ENCODE measurements at regions not wholly inside any gene's neighbourhood (a gene's known extent, or its start where the extent isn't known, plus 50 kb on each side); places are given as distances from the start of the nearest gene placed in this dataset.

DNA sequence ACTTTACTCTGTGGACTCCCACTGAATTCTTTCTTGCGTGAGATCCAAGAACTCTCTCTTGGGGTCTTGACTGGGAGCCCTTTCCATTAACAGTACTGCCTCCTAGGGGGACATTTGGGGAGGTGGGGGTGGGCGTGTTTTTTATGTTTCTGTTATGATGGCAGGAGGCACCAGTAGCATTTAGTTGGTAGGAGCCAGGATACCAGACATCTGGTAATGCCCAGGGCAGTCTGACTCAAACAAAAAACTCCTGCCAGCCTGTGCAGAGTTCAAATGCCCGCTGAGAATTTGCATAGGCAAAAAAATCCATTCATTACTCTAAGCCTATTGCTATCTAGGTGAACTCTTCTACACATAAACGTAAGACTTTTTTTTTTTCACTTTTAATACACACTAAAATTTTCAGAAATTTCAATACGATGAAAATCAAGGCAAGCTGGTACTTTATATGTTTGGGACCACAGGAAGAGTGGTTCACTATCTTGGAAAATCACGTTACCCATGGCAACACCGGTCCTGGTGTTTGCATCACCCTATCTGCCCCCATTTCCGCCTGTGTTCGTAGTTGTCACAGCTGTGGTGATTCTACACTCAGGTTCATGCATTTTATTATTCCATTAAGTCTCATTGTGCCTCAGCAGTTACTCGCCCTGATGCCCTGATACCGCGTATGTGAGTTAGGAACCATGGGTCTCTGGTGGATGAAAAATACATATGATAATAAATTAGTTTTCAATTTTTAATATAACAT is 121.1 kb upstream of the XYLT1 start:
- Mint-ChIP-seq H3K4me3 (no peak overlapping the region), H3K4me1 (no peaks in the 10 kb centered on the region), H3K36me3 (no peaks in the 10 kb centered on the region), H3K9me3 (peaks cover 0 to 6% (median 2%) of the 10 kb centered on the region in 3 donors), H3K27ac (peak overlapping the region in 1 of 3 donors; percentile 10), H3K27me3 (peaks cover 5% of the 10 kb centered on the region)

DNA sequence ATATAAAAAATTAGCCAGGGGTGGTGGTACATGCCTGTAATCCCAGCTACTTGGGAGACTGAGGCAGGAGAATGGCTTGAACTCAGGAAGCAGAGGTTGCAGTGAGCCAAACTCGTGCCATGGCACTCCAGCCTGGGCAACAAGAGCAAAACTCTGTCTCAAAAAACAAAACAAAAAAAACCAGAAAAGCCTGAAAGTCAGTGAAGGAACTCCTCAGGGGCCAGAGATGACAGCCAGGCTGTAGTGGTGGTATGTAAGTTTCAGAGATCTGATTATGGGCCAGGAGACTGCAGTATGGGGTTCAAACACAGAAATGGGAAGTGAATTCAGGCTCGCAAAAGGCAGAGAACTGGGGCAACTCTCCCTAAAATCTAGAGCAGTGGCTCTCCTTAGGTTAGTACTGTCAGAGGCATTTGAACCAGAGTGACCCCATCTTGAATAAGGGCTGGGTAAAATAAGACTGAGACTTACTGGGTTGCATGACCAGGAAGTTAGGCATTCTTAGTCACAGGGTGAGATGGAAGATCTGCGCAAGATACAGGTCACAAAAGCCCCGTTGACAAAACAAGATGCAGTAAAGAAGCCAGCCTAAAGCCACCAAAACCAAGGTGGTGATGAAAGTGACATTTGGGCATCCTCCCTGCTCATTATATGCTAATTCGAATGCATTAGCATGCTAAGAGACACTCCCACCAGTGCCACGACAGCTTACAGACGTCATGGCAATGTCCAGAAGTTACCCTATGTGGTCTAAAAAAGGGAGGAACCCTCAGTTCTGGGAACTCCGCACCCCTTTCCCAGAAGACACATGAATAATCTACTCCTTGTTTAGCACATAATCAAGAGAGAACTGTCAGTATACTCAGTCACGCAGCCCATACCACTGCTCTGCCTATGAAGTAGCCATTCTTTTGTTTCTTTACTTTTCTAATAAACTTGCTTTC is 120.2 kb upstream of the XYLT1 start:
- H3K4me3 Mint-ChIP-seq, result no peak overlapping the region
- H3K27ac Mint-ChIP-seq, result peak overlapping the region in 1 of 3 donors; percentile 10
- peaks cover 5% of the 10 kb centered on the region for H3K27me3 Mint-ChIP-seq
- no peaks in the 10 kb centered on the region for H3K36me3 Mint-ChIP-seq
- peaks cover 0 to under 1% (median 0%) of the 10 kb centered on the region in 3 donors for H3K4me1 Mint-ChIP-seq
- H3K9me3 Mint-ChIP-seq, result peaks cover 0 to 8% (median 2%) of the 10 kb centered on the region in 3 donors

DNA sequence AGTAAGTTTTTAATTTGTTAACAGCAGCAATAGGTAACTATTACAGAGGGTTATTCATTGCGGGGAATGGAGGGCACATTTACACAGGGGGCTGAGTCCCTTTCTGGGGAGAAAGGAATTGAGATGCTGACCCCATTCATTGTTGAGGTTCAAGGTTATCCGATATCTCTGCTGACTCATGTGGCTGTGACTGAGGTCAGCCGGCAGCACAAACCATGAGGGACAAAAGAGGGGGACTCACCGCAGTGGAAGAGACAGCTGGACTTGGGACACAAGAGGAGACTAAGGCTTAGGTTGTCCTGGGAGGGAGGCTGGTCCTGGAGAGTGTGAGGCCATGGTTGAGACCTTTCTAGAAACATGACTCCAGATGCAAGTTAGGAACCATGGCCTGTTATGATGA is 119.1 kb upstream of the XYLT1 start:
- Mint-ChIP-seq H3K36me3 (no peaks in the 10 kb centered on the region), H3K9me3 (peaks cover 2 to 19% (median 10%) of the 10 kb centered on the region in 3 donors), H3K4me3 (no peak overlapping the region), H3K27me3 (peaks cover 2% of the 10 kb centered on the region), H3K27ac (no peak overlapping the region), H3K4me1 (peaks cover 0 to 2% (median 0%) of the 10 kb centered on the region in 3 donors)

DNA sequence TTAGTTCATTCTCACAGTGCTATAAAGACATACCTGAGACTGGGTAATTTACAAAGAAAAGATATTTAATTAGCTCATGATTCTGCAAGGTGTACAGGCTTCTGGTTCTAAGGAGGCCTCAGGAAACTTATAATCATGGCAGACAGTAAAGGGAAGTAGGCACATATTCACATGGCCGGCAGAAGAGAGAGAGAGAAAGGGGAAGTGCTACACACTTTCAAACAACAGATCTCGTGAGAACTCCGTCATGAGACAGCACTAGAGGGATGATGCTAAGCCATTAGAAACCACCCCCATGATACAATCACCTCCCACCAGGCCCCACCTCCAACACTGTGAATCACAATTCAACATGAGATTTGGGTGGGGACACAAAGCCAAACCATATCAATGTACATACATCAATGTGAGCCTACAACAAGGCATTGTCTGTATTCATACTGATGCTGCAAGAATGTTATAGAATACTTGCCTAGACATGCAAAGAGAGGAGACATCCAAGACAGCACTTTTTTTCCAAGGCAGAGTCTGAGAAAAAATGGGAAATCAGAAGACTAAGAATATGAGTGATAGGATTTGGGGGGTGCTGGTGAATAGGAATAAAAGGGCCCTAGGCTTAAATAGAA is 114.8 kb upstream of the XYLT1 start:
- peaks cover 1% of the 10 kb centered on the region for H3K36me3 Mint-ChIP-seq
- no peak overlapping the region for H3K27ac Mint-ChIP-seq
- H3K27me3 Mint-ChIP-seq, result peaks cover 2% of the 10 kb centered on the region
- peaks cover 6 to 33% (median 27%) of the 10 kb centered on the region in 3 donors for H3K9me3 Mint-ChIP-seq
- H3K4me1 Mint-ChIP-seq, result peaks cover 0 to 2% (median 0%) of the 10 kb centered on the region in 3 donors
- no peak overlapping the region for H3K4me3 Mint-ChIP-seq

DNA sequence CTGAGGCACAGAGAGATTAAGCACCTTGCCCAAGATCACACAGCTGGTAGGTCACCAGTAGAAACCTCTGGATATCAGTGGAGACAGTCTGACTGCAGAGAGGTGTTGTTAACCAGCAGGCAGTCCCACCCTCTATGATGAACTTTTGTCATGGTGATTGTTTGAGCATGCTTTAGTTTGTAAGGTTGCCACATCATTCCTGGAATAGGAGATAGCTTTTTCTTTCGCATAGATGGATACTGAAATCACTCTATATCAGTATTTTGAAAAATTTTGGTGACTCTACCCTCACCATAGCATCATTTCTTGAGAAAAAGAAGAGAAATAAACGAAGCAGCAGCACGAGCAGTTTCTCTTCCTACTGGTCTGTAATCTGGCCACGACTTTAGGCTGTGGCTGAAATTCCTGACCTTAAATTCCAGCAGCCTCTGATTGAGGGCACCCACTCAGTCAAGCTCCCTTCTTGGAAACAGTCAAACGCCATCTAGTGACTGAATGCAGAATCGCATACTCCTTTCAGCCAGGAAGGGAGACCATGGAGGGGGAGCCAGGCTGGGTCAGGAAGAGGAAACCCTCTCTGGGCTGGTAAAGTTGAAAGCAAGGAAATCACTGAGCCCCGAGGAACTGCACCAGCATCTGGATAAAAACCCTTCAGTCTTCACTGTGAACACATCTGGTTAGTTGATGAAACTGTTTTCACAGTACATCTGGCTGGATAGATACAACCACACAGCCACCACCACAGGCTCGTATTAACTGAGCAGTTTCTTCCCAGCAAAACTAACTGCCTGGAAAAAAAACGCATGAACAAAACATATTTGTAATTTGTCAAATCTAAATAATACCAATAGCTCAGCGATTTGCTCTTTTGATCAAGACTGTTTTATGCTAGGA is 108.5 kb upstream of the XYLT1 start:
- Mint-ChIP-seq H3K27ac (no peak overlapping the region), H3K27me3 (peaks cover 5% of the 10 kb centered on the region), H3K9me3 (peaks cover 4 to 14% (median 10%) of the 10 kb centered on the region in 3 donors), H3K4me1 (no peaks in the 10 kb centered on the region), H3K4me3 (no peak overlapping the region), H3K36me3 (peaks cover 1% of the 10 kb centered on the region)

DNA sequence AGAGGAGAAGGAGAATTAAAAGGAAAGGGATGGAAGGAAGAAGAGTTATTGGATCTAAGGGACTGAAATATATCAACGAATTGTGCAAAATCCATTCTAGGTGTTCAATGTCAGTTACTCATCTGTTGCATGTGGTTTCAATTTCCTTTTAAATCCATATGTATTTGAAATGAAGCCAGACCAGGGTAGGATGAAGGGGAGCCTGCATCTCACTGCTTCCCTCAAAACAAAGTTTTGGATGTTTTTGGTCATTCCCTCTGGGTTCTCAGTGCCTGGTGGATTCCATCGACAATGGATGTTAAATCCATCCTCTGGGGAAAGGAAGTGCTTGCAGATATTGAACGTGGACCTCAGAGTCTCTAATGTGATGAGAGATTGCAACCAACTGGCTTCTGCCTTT is 103.5 kb upstream of the XYLT1 start:
- H3K27me3 Mint-ChIP-seq, result peaks cover 8% of the 10 kb centered on the region
- no peak overlapping the region for H3K27ac Mint-ChIP-seq

GRCh38 chr16:17572145-17572544 is 101.4 kb upstream of the XYLT1 start:
- no peak overlapping the region for H3K4me3 Mint-ChIP-seq
- H3K36me3 Mint-ChIP-seq, result no peaks in the 10 kb centered on the region
- peaks cover 0 to 2% (median 0%) of the 10 kb centered on the region in 3 donors for H3K4me1 Mint-ChIP-seq
- H3K9me3 Mint-ChIP-seq, result no peaks in the 10 kb centered on the region
- peaks cover 8% of the 10 kb centered on the region for H3K27me3 Mint-ChIP-seq
- no peak overlapping the region for H3K27ac Mint-ChIP-seq

More for the DNA sequence above, 103.5 kb upstream of the XYLT1 start:
- Mint-ChIP-seq H3K36me3 (no peaks in the 10 kb centered on the region), H3K4me3 (no peak overlapping the region), H3K4me1 (peaks cover 0 to 2% (median 0%) of the 10 kb centered on the region in 3 donors), H3K9me3 (no peaks in the 10 kb centered on the region)

DNA sequence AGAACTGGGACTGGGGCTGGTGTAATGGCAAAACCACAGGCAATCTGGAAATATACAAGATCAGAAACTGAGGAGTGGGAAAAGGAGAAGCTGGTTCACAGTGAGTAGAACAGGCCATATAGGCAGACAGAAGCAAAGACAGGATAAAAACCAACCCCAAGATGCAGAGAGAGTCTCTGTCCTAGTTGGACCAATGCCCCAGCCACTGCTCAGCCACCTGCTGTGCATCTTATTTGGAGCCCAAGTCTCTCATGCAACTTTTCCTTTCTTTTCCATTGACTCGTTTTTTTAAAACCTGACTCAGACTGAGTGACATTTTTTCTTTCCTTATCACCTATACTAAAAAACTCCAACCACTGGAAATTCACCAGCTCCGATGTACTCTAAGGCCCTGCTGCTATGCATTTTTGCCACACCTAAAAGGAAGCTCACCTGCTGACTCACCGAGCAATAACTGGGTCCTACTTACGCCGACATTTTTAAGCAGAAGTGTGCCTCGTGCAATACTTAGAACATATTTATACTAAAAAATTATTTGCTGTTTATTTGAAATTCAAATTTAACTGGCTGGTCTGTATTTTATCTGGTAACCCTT is 100.8 kb upstream of the XYLT1 start:
- H3K36me3 Mint-ChIP-seq, result no peaks in the 10 kb centered on the region
- H3K4me1 Mint-ChIP-seq, result peaks cover 0 to 2% (median 0%) of the 10 kb centered on the region in 3 donors
- no peaks in the 10 kb centered on the region for H3K9me3 Mint-ChIP-seq
- H3K27ac Mint-ChIP-seq, result no peak overlapping the region
- H3K4me3 Mint-ChIP-seq, result no peak overlapping the region
- peaks cover 8% of the 10 kb centered on the region for H3K27me3 Mint-ChIP-seq

DNA sequence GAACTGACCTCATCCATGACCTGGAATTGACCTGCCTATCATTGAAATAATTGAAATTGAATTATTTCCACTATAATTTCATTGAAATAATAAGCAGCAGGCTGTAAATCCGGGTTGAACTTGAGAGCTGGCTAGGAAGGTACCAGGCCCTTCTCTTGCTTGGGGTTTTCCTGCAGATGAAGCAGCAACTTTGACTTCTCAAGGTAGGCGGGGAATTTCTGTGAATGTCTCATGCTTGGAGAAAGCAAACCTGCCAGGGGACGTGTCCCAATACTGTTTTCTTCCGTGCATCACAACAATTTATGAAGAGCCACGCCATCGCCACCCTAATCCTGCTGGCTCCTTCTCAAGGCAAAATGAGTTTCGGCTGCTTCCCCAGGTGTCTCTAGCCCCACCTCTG is 97.5 kb upstream of the XYLT1 start:
- H3K4me1 Mint-ChIP-seq, result peaks cover 0 to 2% (median 0%) of the 10 kb centered on the region in 3 donors
- no peaks in the 10 kb centered on the region for H3K36me3 Mint-ChIP-seq
- H3K9me3 Mint-ChIP-seq, result no peaks in the 10 kb centered on the region
- peaks cover 10% of the 10 kb centered on the region for H3K27me3 Mint-ChIP-seq
- no peak overlapping the region for H3K27ac Mint-ChIP-seq
- no peak overlapping the region for H3K4me3 Mint-ChIP-seq

DNA sequence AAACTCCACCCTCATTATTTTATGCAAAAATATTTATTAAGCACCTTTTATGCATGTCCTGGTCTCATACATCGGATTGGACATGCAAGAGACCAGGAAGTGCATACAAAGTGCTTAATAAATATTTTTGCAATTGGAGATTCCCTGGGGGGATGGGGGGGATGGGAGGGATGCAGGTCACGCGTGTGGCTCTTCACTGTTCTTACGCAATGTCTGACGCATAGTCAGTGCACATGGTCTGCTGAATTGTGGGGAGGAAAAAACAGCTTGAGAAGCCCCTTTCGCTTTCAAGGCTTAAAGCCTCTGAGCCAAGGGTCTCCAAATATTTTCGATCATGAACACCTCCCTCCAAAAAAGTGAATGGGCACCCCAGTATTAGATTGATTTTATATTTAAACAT is 96.7 kb upstream of the XYLT1 start:
- Mint-ChIP-seq H3K36me3 (no peaks in the 10 kb centered on the region), H3K27me3 (peaks cover 10% of the 10 kb centered on the region), H3K9me3 (no peaks in the 10 kb centered on the region), H3K4me1 (peaks cover 0 to 2% (median 0%) of the 10 kb centered on the region in 3 donors), H3K27ac (no peak overlapping the region), H3K4me3 (no peak overlapping the region)

DNA sequence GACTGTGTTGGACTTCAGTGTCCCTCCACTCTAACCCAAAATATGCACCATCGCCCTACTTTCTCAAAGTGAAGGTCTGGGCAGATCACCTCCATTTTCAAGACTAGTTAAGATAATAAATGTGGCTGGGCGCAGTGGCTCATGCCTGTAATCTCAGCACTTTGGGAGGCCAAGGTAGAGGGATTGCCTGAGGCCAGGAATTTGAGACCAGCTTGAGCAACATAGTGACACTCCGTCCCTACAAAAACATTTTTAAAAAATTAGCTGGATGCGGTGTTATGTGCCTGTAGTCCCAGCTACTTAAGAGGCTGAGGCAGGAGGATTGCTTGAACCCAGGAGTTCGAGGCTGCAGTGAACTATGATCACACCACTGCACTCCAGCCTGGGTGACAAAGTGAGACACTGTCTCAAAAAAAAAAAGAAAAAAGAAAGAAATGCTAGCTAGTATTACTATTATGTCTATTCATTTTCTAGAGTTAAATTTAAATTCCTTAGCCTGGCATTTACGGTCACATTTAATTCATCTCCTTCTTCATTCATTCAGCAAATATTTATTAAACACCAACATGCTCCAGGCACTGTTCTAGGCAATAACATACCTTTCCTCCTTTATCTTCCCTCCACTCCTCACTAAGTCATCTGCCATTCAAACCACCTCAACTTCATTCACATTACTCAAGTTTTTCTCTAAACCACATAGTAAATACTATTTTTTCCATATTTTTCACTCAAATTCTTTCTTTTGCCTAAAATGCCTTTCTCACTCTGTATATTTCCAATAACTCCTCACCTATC is 96.1 kb upstream of the XYLT1 start:
- H3K4me1 Mint-ChIP-seq, result peaks cover 0 to 2% (median 0%) of the 10 kb centered on the region in 3 donors
- peaks cover 14% of the 10 kb centered on the region for H3K27me3 Mint-ChIP-seq
- no peaks in the 10 kb centered on the region for H3K36me3 Mint-ChIP-seq
- no peak overlapping the region for H3K4me3 Mint-ChIP-seq
- H3K27ac Mint-ChIP-seq, result no peak overlapping the region
- H3K9me3 Mint-ChIP-seq, result no peaks in the 10 kb centered on the region

- no peak overlapping the region for H3K27ac Mint-ChIP-seq
- H3K4me1 Mint-ChIP-seq, result no peaks in the 10 kb centered on the region
- no peaks in the 10 kb centered on the region for H3K36me3 Mint-ChIP-seq
These were observed 95.3 kb upstream of the XYLT1 start for GRCh38 chr16:17566075-17566474.

DNA sequence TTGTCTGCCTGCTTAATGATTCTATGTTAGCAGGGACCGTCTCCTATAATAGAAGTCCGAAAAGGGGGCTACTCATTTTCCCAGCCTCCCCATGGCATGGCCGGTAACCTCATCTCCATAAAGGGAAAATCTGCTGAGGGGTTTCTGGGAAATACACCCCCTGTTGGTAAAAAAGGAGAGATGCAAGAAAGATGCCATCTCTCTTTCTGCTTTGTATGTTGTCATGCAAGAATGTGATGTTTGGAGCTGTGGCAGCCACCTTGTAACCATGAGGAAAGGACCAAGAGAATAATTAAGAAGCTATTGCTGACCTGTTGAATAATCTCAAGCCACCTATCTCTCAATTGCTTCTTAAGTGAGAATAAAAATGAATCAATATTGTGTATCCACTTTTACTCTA is 94.8 kb upstream of the XYLT1 start:
- Mint-ChIP-seq H3K27ac (no peak overlapping the region), H3K4me1 (no peaks in the 10 kb centered on the region), H3K9me3 (no peaks in the 10 kb centered on the region), H3K36me3 (no peaks in the 10 kb centered on the region), H3K27me3 (peaks cover 12% of the 10 kb centered on the region), H3K4me3 (no peak overlapping the region)

More at GRCh38 chr16:17566075-17566474, 95.3 kb upstream of the XYLT1 start:
- peak overlapping the region in 1 of 4 donors; percentile 42 for H3K4me3 Mint-ChIP-seq
- peaks cover 14% of the 10 kb centered on the region for H3K27me3 Mint-ChIP-seq
- H3K9me3 Mint-ChIP-seq, result no peaks in the 10 kb centered on the region

Measured in IgD-negative memory B cell (primary cell).